ENCODE measurements at regions not wholly inside any gene's neighbourhood (a gene's known extent, or its start where the extent isn't known, plus 50 kb on each side); places are given as distances from the start of the nearest gene placed in this dataset.
"Not testable (repeated sequence)": the region's sequence is repeated elsewhere in the genome, so short reads cannot be mapped to it uniquely, and the experiment has no call there.

DNA sequence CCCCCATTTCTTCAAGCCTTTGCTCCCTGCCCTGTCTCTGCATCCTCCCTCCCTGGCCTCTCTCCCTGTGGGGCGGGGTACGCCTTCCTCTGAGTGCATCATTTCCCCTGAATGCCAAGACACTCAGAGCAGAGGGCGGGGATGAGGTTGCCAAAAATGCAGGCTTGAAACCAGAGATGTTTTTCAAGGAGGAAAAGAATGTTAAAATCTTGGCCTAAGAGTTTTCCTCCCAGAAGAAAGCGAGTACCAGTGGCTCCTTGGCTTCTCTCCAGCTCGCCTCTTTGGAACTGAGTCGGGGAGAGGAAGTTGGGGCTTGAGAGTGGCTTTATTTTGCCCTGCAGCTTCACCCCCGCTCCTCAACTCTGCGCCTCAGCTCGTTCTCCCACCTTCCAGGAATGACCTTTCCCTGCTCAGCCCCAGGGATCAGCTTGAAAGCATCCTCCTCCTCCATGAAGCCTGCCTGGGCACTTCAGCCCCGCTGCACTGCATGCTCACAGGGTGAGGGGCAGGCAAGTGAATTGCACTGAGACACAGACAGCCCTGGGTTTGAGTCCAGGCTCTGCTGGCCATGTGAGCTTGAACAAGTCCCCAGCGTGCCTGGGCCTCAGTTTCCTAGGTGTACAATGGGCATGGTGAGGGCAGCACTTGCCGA, 57.5 kb upstream of the SORCS2 start:
- Histone ChIP-seq H3K9me3 (ENCODE audit: severe bottlenecking) (no peaks in the 10 kb centered on the region), H3K27ac (ENCODE audit: poor library complexity, severe bottlenecking) (no peak overlapping the region), H3K36me3 (ENCODE audit: low read depth) (no peaks in the 10 kb centered on the region), H3K27me3 (ENCODE audit: insufficient read depth, poor library complexity, severe bottlenecking) (no peaks in the 10 kb centered on the region), H3K4me3 (ENCODE audit: severe bottlenecking) (no peak overlapping the region), H3K4me1 (ENCODE audit: insufficient read depth, poor library complexity, severe bottlenecking) (no peaks in the 10 kb centered on the region)
- TF ChIP-seq, protein P1, sequence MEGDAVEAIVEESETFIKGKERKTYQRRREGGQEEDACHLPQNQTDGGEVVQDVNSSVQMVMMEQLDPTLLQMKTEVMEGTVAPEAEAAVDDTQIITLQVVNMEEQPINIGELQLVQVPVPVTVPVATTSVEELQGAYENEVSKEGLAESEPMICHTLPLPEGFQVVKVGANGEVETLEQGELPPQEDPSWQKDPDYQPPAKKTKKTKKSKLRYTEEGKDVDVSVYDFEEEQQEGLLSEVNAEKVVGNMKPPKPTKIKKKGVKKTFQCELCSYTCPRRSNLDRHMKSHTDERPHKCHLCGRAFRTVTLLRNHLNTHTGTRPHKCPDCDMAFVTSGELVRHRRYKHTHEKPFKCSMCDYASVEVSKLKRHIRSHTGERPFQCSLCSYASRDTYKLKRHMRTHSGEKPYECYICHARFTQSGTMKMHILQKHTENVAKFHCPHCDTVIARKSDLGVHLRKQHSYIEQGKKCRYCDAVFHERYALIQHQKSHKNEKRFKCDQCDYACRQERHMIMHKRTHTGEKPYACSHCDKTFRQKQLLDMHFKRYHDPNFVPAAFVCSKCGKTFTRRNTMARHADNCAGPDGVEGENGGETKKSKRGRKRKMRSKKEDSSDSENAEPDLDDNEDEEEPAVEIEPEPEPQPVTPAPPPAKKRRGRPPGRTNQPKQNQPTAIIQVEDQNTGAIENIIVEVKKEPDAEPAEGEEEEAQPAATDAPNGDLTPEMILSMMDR (IDR thresholded peaks at IDR 0.05; ENCODE audit: poor library complexity, severe bottlenecking): no peak
- DNase-seq (ENCODE audit: low spot score) (no peak), ATAC-seq (ENCODE audit: low read depth) (peak; percentile 59; the same call in 2 of the 3 replicates)

DNA sequence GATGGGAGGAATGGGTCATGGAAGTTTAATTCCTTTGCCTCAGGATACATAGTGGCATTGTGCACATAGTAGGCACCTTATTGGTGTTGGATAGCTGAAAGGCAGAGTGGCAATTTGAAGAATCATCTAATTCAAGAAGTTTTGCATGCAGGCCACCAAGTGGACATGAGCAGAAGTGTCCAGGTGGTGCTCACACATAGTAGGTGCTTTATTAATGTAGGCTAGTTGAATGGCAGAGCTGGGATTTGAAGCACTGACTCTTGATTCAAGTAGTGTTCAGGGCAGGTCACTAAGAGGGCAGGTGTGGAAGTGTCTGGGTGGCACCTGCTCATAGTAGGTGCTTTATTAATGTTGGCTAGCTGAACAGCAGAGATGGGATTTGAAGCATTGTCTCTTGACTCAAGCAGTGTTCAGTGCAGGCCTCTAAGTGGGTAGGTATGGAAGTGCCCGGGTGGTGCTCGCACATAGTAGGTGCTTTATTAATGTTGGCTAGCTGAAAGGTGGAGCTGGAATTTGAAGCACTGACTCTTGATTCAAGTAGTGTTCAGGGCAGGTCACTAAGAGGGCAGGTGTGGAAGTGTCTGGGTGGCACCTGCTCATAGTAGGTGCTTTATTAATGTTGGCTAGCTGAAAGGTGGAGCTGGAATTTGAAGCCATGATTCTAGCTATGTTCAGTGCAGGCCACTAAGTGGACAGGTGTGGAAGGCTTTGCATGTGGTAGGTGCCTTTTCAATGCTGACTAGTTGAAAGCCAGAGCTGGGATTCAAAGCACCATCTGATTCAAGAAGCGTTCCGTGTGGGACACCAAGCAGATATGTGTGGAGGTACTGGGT, 58.3 kb upstream of the SORCS2 start:
- H3K36me3 ChIP-seq (ENCODE audit: low read depth); H3K27me3 ChIP-seq (ENCODE audit: insufficient read depth, poor library complexity, severe bottlenecking); H3K4me3 ChIP-seq (ENCODE audit: severe bottlenecking); H3K4me1 ChIP-seq (ENCODE audit: insufficient read depth, poor library complexity, severe bottlenecking); H3K27ac ChIP-seq (ENCODE audit: poor library complexity, severe bottlenecking); DNase-seq (ENCODE audit: low spot score); ATAC-seq (ENCODE audit: low read depth); H3K9me3 ChIP-seq (ENCODE audit: severe bottlenecking): not testable (repeated sequence)

DNA sequence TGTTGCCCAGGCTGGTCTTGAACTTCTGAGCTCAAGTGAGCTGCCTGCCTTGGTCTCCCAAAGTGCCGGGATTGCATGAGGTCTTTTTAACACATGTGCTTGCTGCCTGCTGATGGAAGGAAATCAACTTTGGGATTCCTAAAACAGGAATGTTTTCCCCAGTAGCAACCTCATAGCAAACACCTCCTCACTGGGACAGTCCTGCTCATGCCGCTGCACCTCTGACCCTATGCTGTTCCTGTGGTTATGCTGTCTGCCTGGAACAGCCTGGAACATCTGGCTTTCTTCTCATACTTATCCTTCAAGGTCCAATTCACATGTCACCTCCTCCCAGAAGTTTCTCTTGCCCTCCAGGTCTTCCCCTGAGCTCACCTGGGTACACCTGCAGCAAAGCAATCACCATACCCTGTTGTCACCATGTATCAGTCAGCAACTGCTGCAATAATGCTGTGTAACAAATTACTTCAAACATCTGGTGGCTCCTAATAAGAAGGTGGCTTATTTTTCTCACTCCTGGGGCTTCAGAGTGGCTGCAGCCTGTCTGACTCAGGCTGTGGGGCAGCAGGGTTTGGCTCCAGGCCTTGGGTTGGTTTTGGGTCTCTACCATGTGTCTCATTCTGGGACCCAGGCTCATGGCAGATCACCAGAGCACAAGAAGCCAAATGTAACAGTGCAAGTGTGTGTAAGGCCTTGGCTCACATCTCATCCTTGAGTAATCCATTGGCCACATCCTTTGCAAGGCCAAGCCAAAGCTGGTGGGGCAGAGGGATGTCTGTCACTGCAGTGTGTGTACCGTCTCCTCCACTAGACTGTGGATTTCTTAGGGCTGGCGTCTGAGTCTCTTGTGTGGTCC, 59.4 kb upstream of the SORCS2 start:
- Histone ChIP-seq H3K36me3 (ENCODE audit: low read depth) (no peaks in the 10 kb centered on the region), H3K27ac (ENCODE audit: poor library complexity, severe bottlenecking) (no peak overlapping the region), H3K9me3 (ENCODE audit: severe bottlenecking) (no peaks in the 10 kb centered on the region), H3K27me3 (ENCODE audit: insufficient read depth, poor library complexity, severe bottlenecking) (no peaks in the 10 kb centered on the region), H3K4me3 (ENCODE audit: severe bottlenecking) (no peak overlapping the region), H3K4me1 (ENCODE audit: insufficient read depth, poor library complexity, severe bottlenecking) (no peaks in the 10 kb centered on the region)
- DNase-seq (ENCODE audit: low spot score) (no peak), ATAC-seq (ENCODE audit: low read depth) (no peak)
- TF ChIP-seq, protein P1 (IDR thresholded peaks at IDR 0.05; ENCODE audit: poor library complexity, severe bottlenecking): no peak

DNA sequence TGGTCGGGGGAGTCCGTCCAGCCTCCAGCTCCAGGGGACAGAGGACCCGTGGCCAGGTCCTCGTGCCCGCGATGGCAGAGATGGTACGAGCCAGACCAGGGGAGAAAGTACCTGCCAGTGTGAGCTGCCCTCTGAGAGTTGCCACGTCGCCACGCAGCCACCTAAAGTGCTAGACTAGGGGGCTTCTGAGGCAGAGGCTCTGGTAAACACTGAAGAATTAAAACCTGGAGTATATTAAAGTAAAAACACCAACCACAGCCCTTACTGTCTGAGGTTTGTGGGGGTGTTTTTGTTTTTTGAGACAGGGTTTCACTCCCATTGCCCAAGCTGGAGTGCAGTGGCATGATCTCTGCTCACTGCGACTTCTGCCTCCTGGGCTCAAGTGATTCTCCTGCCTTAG, 60.1 kb upstream of the SORCS2 start:
- Histone ChIP-seq H3K4me1 (ENCODE audit: insufficient read depth, poor library complexity, severe bottlenecking) (no peaks in the 10 kb centered on the region), H3K9me3 (ENCODE audit: severe bottlenecking) (no peaks in the 10 kb centered on the region), H3K27ac (ENCODE audit: poor library complexity, severe bottlenecking) (no peak overlapping the region), H3K27me3 (ENCODE audit: insufficient read depth, poor library complexity, severe bottlenecking) (no peaks in the 10 kb centered on the region), H3K36me3 (ENCODE audit: low read depth) (no peaks in the 10 kb centered on the region), H3K4me3 (ENCODE audit: severe bottlenecking) (no peak overlapping the region)
- TF ChIP-seq, protein P1 (IDR thresholded peaks at IDR 0.05; ENCODE audit: poor library complexity, severe bottlenecking): no peak
- peak; percentile 22; the same call in 2 of the 3 replicates for ATAC-seq (ENCODE audit: low read depth)
- DNase-seq (ENCODE audit: low spot score): no peak

DNA sequence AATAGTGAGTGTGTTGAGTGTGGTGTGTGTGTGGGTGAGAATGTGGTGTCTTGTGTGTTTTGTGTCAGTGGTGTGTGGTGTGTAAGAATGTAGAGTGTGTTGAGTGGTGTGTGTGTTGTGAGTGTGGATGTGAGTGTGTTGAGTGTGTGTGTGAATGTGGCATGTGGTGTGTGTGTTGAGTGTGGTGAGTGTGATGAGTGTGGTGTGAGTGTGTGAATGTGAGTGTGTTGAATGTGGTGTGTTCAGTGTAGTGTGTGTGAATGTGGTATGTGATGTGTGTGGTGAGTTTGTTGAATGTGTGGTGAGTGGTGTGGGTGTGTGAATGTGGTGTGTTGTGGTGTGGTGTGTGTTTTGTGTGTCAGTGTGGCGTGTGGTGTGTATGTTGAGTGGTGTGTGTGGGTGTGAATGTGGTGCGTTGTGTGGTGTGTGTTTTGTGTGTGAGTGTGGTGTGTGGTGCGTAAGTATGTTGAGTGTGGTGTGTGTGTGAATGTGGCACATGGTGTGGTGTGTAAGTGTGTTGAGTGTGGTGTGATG, 60.8 kb upstream of the SORCS2 start:
- H3K9me3 ChIP-seq (ENCODE audit: severe bottlenecking): no peaks in the 10 kb centered on the region
- H3K4me3 ChIP-seq (ENCODE audit: severe bottlenecking): no peak overlapping the region
- no peaks in the 10 kb centered on the region for H3K36me3 ChIP-seq (ENCODE audit: low read depth)
- DNase-seq (ENCODE audit: low spot score) (no peak), ATAC-seq (ENCODE audit: low read depth) (no peak)
- no peaks in the 10 kb centered on the region for H3K4me1 ChIP-seq (ENCODE audit: insufficient read depth, poor library complexity, severe bottlenecking)
- TF ChIP-seq, protein P1 (IDR thresholded peaks at IDR 0.05; ENCODE audit: poor library complexity, severe bottlenecking): no peak
- no peaks in the 10 kb centered on the region for H3K27me3 ChIP-seq (ENCODE audit: insufficient read depth, poor library complexity, severe bottlenecking)
- no peak overlapping the region for H3K27ac ChIP-seq (ENCODE audit: poor library complexity, severe bottlenecking)
